H9 (cell line): ENCODE measurements at regions not wholly inside any gene's neighbourhood (a gene's known extent, or its start where the extent isn't known, plus 50 kb on each side); places are given as distances from the start of the nearest gene placed in this dataset.

Source experiments
- DNase-seq: peaks from one replicate; pipeline ENCODE4 v3.0.0-alpha.2; 2017
- H2AFZ ChIP-seq: one replicate; pipeline ENCODE4 v1.6.1; 2013; ENCODE audit warnings: mild to moderate bottlenecking, low read length, control low read depth, moderate library complexity
- H2AK5ac ChIP-seq: 2 replicates; pipeline ENCODE4 v1.6.1; 2013; ENCODE audit warnings: low read length, control low read depth, mixed read lengths; ENCODE audit not compliant: insufficient read length
- H2BK120ac ChIP-seq: one replicate; pipeline ENCODE4 v1.6.1; 2013; ENCODE audit warnings: low read depth, mild to moderate bottlenecking, low read length, control low read depth, inconsistent platforms; ENCODE audit not compliant: poor library complexity, severe bottlenecking
- H2BK12ac ChIP-seq: 2 replicates; pipeline ENCODE4 v1.6.1; 2013; ENCODE audit warnings: low read length, control low read depth, mixed read lengths, low read depth; ENCODE audit not compliant: insufficient read length
- H2BK15ac ChIP-seq: 2 replicates; pipeline ENCODE4 v1.6.1; 2013; ENCODE audit warnings: low read depth, low read length, control low read depth
- H2BK20ac ChIP-seq: one replicate; pipeline ENCODE4 v1.6.1; 2013; ENCODE audit warnings: low read depth, mild to moderate bottlenecking, low read length, control low read depth, inconsistent platforms; ENCODE audit not compliant: poor library complexity, severe bottlenecking
- H2BK5ac ChIP-seq: 2 replicates; pipeline ENCODE4 v1.6.1; 2013; ENCODE audit warnings: low read length, control low read depth, mixed read lengths; ENCODE audit not compliant: insufficient read length
- H3K14ac ChIP-seq: 2 replicates; pipeline ENCODE4 v1.6.1; 2013; ENCODE audit warnings: low read length, control low read depth; ENCODE audit not compliant: insufficient read depth
- H3K18ac ChIP-seq: 2 replicates; pipeline ENCODE4 v1.6.1; 2013; ENCODE audit warnings: low read depth, mild to moderate bottlenecking, mixed read lengths, low read length, control low read depth; ENCODE audit not compliant: insufficient read length
- H3K23ac ChIP-seq: 2 replicates; pipeline ENCODE4 v1.6.1; 2013; ENCODE audit warnings: low read length, control low read depth, mixed read lengths, low read depth; ENCODE audit not compliant: insufficient read length
- H3K23me2 ChIP-seq: 2 replicates; pipeline ENCODE4 v1.6.1; 2013; ENCODE audit warnings: low read depth, mild to moderate bottlenecking, mixed read lengths, low read length, control low read depth; ENCODE audit not compliant: insufficient read length, poor library complexity, severe bottlenecking
- H3K27ac ChIP-seq: 2 replicates; pipeline ENCODE4 v1.5.1; 2013; ENCODE audit warnings: low read length, control low read depth, mixed read lengths, low read depth; ENCODE audit not compliant: insufficient read length
- H3K27me3 ChIP-seq: 2 replicates; pipeline ENCODE4 v1.6.1; 2013; ENCODE audit warnings: low read length, control low read depth, inconsistent platforms; ENCODE audit not compliant: insufficient read depth
- H3K4ac ChIP-seq: 2 replicates; pipeline ENCODE4 v1.6.1; 2013; ENCODE audit warnings: low read depth, mild to moderate bottlenecking, control low read depth, inconsistent platforms, low read length, moderate library complexity
- H3K4me1 ChIP-seq: 2 replicates; pipeline ENCODE4 v1.6.1; 2013; ENCODE audit warnings: low read length, control low read depth, inconsistent platforms; ENCODE audit not compliant: insufficient read depth
- H3K4me2 ChIP-seq: 2 replicates; pipeline ENCODE4 v1.6.1; 2013; ENCODE audit warnings: low read length, control low read depth, mixed read lengths; ENCODE audit not compliant: insufficient read length, insufficient read depth
- H3K56ac ChIP-seq: 2 replicates; pipeline ENCODE4 v1.6.1; 2013; ENCODE audit warnings: low read depth, mild to moderate bottlenecking, mixed read lengths, low read length, control low read depth; ENCODE audit not compliant: insufficient read length
- H3K79me1 ChIP-seq: 2 replicates; pipeline ENCODE4 v1.6.1; 2013; ENCODE audit warnings: low read depth, mild to moderate bottlenecking, moderate library complexity, low read length, control low read depth, inconsistent platforms; ENCODE audit not compliant: insufficient read depth, poor library complexity, severe bottlenecking
- H3K79me2 ChIP-seq: 2 replicates; pipeline ENCODE4 v1.6.1; 2013; ENCODE audit warnings: low read length, control low read depth, inconsistent platforms; ENCODE audit not compliant: insufficient read depth
- H3K9ac ChIP-seq: 2 replicates; pipeline ENCODE4 v1.6.1; 2013; ENCODE audit warnings: low read length, control low read depth, mixed read lengths; ENCODE audit not compliant: insufficient read length; ENCODE audit errors: extremely low read depth
- H3K9me3 ChIP-seq: one replicate; pipeline ENCODE4 v1.6.1; 2013; ENCODE audit warnings: low read depth, low read length, inconsistent platforms; ENCODE audit not compliant: control insufficient read depth
- H3T11ph ChIP-seq: one replicate; pipeline ENCODE4 v1.6.1; 2013; ENCODE audit warnings: mild to moderate bottlenecking, low read length, control low read depth, inconsistent platforms
- H4K20me1 ChIP-seq: one replicate; pipeline ENCODE4 v1.6.1; 2013; ENCODE audit not compliant: control insufficient read depth, insufficient read length, insufficient read depth
- H4K5ac ChIP-seq: 2 replicates; pipeline ENCODE4 v1.6.1; 2013; ENCODE audit warnings: low read depth, mild to moderate bottlenecking, mixed read lengths, low read length, control low read depth; ENCODE audit not compliant: insufficient read length
- H4K8ac ChIP-seq: replicated peaks from 2 replicates; pipeline ENCODE4 v1.6.1; 2013; ENCODE audit warnings: low read length, control low read depth, mixed read lengths, low read depth; ENCODE audit not compliant: insufficient read length
- H4K91ac ChIP-seq: 2 replicates; pipeline ENCODE4 v1.6.1; 2013; ENCODE audit warnings: low read depth, mild to moderate bottlenecking, moderate library complexity, mixed read lengths, low read length, control low read depth; ENCODE audit not compliant: insufficient read length
- H3K27ac Mint-ChIP-seq, 3 experiments: 2 replicates in 2 of 3; 3 replicates in 1 of 3; pipeline ENCODE4 v1.8.0; 2020 to 2021; ENCODE audit warnings: mixed read lengths in 3 of 3, mild to moderate bottlenecking in 1 of 3, moderate library complexity in 1 of 3
- H3K27me3 Mint-ChIP-seq: 2 replicates; pipeline ENCODE4 v1.8.0; 2021; ENCODE audit warnings: low read depth, mild to moderate bottlenecking, moderate library complexity, mixed read lengths
- H3K36me3 Mint-ChIP-seq, 3 experiments: 2 replicates in 2 of 3; 3 replicates in 1 of 3; pipeline ENCODE4 v1.8.0; 2020 to 2021; ENCODE audit warnings: low read depth in 3 of 3, mixed read lengths in 3 of 3; ENCODE audit not compliant: insufficient read depth in 1 of 3
- H3K4me1 Mint-ChIP-seq, 2 experiments: 2 replicates each; pipeline ENCODE4 v1.8.0; 2020; ENCODE audit warnings: mixed read lengths in 2 of 2
- H3K4me3 Mint-ChIP-seq, 2 experiments: 2 replicates in 1 of 2; 3 replicates in 1 of 2; pipeline ENCODE4 v1.8.0; 2020 to 2021; ENCODE audit warnings: mild to moderate bottlenecking in 2 of 2, mixed read lengths in 2 of 2, moderate library complexity in 1 of 2
- H3K9me3 Mint-ChIP-seq, 2 experiments: 2 replicates in 1 of 2; 3 replicates in 1 of 2; pipeline ENCODE4 v1.8.0; 2020; ENCODE audit warnings: mild to moderate bottlenecking in 2 of 2, mixed read lengths in 2 of 2, moderate library complexity in 1 of 2
- WGBS: extraction: QIAGEN DNeasy Blood & Tissue Kit; methylation state at CpG from one replicate; pipeline ENCODE4 v1.1.7; 2013; ENCODE audit warnings: missing lambda C conversion rate, low lambda C conversion rate, mixed read lengths; ENCODE audit not compliant: insufficient read length; ENCODE audit errors: extremely low coverage; 5-methylcytosine and 5-hydroxymethylcytosine counted together
- TF ChIP-seq, protein P1 (sequence below): fragments of 200-600 bp; sonication (generic); conservative IDR thresholded peaks from 3 replicates; pipeline ENCODE4 v1.8.0; 2021; ENCODE audit warnings: antibody characterized with exemption, mild to moderate bottlenecking

DNA sequence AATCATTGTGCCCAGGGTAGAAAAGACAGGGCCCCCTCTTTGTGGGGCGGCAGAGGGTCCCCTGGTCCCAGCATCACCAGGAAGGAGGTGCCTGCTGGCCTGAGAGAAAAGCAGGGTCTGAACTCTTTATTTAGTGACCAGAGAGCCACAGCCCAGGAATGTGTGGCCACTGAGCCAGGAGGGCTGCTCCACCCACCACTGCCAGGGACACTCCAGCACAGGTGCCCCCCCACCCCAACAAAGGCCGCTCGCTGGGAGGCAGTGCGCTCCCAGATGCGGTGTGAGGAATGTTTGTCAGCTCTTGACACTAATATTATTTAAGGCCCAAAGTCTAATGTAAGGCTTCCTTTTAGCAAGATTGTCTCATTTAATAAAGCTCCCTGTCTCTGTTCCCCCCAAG, 59.6 kb upstream of the ZMIZ1 start:
- Histone ChIP-seq H3K27ac (no peak overlapping the region), H3K56ac (no peak overlapping the region)
- H3K4me1 Mint-ChIP-seq = peaks cover 9 to 20% of the 10 kb centered on the region in 2 experiments

More for the DNA sequence above, 59.6 kb upstream of the ZMIZ1 start:
- Mint-ChIP-seq H3K27me3 (peaks cover 20% of the 10 kb centered on the region), H3K9me3 (no peaks in the 10 kb centered on the region), H3K27ac (no peak overlapping the region), H3K4me3 (no peak overlapping the region), H3K36me3 (no peaks in the 10 kb centered on the region)
- Histone ChIP-seq H2BK20ac (no peak overlapping the region), H3K27me3 (no peaks in the 10 kb centered on the region), H4K8ac (no peak overlapping the region), H3K23ac (no peak overlapping the region), H3K4me1 (no peaks in the 10 kb centered on the region), H3K23me2 (no peaks in the 10 kb centered on the region), H3K9me3 (no peaks in the 10 kb centered on the region), H3T11ph (no peak overlapping the region), H3K9ac (no peak overlapping the region), H3K18ac (no peak overlapping the region), H2BK5ac (no peak overlapping the region), H2BK12ac (no peak overlapping the region), H2BK15ac (no peak overlapping the region), H3K14ac (no peak overlapping the region), H2BK120ac (no peak overlapping the region), H3K79me2 (no peaks in the 10 kb centered on the region), H3K4ac (no peak overlapping the region), H2AFZ (no peak overlapping the region), H3K4me2 (no peak overlapping the region), H4K5ac (no peak overlapping the region), H4K20me1 (peaks cover 3% of the 10 kb centered on the region), H3K79me1 (no peaks in the 10 kb centered on the region), H4K91ac (no peak overlapping the region), H2AK5ac (no peak overlapping the region)
- no peak for DNase-seq
- TF ChIP-seq, protein P1, sequence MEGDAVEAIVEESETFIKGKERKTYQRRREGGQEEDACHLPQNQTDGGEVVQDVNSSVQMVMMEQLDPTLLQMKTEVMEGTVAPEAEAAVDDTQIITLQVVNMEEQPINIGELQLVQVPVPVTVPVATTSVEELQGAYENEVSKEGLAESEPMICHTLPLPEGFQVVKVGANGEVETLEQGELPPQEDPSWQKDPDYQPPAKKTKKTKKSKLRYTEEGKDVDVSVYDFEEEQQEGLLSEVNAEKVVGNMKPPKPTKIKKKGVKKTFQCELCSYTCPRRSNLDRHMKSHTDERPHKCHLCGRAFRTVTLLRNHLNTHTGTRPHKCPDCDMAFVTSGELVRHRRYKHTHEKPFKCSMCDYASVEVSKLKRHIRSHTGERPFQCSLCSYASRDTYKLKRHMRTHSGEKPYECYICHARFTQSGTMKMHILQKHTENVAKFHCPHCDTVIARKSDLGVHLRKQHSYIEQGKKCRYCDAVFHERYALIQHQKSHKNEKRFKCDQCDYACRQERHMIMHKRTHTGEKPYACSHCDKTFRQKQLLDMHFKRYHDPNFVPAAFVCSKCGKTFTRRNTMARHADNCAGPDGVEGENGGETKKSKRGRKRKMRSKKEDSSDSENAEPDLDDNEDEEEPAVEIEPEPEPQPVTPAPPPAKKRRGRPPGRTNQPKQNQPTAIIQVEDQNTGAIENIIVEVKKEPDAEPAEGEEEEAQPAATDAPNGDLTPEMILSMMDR = no peak
- no CpG with 5 or more reads among the region's 5 CpGs for WGBS
